ENCODE measurements at regions not wholly inside any gene's neighbourhood (a gene's known extent, or its start where the extent isn't known, plus 50 kb on each side); places are given as distances from the start of the nearest gene placed in this dataset.

GRCh38 chr11:109853156-109853776 lies 239.9 kb upstream of the ZC3H12C start:
- no peak overlapping the region for H2AFZ ChIP-seq (ENCODE audit: low read depth, low read length)
- DNase-seq (ENCODE audit: low read depth) (peak; percentile 63), FAIRE-seq (peak; percentile 62)

DNA sequence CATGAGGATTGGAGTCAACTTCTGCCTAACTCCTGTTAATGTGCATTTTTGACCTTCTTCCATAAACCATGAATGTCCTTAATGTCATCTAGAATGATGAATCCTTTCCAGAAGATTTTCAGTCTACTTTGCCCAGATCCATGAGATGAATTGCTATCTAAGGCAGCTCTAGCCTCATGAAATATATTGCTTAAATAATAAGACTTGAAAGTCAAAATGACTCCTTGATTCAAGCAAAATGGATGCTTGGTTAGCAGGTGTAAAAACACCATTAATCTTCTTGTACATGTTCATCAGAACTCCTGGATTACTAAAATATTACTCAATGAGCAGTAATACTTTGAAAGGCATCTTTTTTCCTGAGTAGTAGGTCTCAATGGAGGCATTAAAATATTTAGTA lies 238.5 kb upstream of the ZC3H12C start:
- Mint-ChIP-seq H3K27me3 (ENCODE audit: low read depth, unreplicated experiment) (no peaks in the 10 kb centered on the region), H3K4me3 (ENCODE audit: unreplicated experiment) (no peak overlapping the region), H3K9me3 (ENCODE audit: unreplicated experiment) (no peaks in the 10 kb centered on the region), H3K4me1 (ENCODE audit: low read depth, unreplicated experiment) (peaks cover 13% of the 10 kb centered on the region), H3K27ac (ENCODE audit: unreplicated experiment) (no peak overlapping the region), H3K36me3 (ENCODE audit: low read depth, unreplicated experiment) (no peaks in the 10 kb centered on the region)
- Histone ChIP-seq H3K79me2 (ENCODE audit: insufficient read depth, low read length) (no peaks in the 10 kb centered on the region), H3K4me1 (ENCODE audit: insufficient read depth, low read length) (peaks cover 5% of the 10 kb centered on the region), H3K27me3 (ENCODE audit: insufficient read depth, low read length) (no peaks in the 10 kb centered on the region), H2AFZ (ENCODE audit: low read depth, low read length) (no peak overlapping the region), H3K27ac (ENCODE audit: low read depth, low read length) (no peak overlapping the region), H4K20me1 (ENCODE audit: insufficient read depth, low read length) (no peaks in the 10 kb centered on the region), H3K9me3 (ENCODE audit: insufficient read depth, low read depth, low read length) (no peaks in the 10 kb centered on the region), H3K4me2 (ENCODE audit: low read length) (no peak overlapping the region), H3K36me3 (ENCODE audit: insufficient read depth, low read length) (no peaks in the 10 kb centered on the region), H3K4me3 (ENCODE audit: insufficient read depth, low read depth, low read length) (no peak overlapping the region), H3K9ac (ENCODE audit: low read length) (no peak overlapping the region)
- TF ChIP-seq EZH2 (IDR thresholded peaks at IDR 0.05; ENCODE audit: insufficient read depth, low read length) = no peak
- TF ChIP-seq, protein P1, sequence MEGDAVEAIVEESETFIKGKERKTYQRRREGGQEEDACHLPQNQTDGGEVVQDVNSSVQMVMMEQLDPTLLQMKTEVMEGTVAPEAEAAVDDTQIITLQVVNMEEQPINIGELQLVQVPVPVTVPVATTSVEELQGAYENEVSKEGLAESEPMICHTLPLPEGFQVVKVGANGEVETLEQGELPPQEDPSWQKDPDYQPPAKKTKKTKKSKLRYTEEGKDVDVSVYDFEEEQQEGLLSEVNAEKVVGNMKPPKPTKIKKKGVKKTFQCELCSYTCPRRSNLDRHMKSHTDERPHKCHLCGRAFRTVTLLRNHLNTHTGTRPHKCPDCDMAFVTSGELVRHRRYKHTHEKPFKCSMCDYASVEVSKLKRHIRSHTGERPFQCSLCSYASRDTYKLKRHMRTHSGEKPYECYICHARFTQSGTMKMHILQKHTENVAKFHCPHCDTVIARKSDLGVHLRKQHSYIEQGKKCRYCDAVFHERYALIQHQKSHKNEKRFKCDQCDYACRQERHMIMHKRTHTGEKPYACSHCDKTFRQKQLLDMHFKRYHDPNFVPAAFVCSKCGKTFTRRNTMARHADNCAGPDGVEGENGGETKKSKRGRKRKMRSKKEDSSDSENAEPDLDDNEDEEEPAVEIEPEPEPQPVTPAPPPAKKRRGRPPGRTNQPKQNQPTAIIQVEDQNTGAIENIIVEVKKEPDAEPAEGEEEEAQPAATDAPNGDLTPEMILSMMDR (IDR thresholded peaks at IDR 0.05; ENCODE audit: insufficient read depth, low read depth, low read length) = no peak
- FAIRE-seq = peak; percentile 13
- peak; percentile 74 for DNase-seq (ENCODE audit: low read depth)

More at GRCh38 chr11:109853156-109853776, 239.9 kb upstream of the ZC3H12C start:
- Histone ChIP-seq H4K20me1 (ENCODE audit: insufficient read depth, low read length) (no peaks in the 10 kb centered on the region), H3K79me2 (ENCODE audit: insufficient read depth, low read length) (no peaks in the 10 kb centered on the region), H3K4me2 (ENCODE audit: low read length) (no peak overlapping the region), H3K27ac (ENCODE audit: low read depth, low read length) (no peak overlapping the region), H3K9me3 (ENCODE audit: insufficient read depth, low read depth, low read length) (no peaks in the 10 kb centered on the region), H3K9ac (ENCODE audit: low read length) (no peak overlapping the region), H3K4me1 (ENCODE audit: insufficient read depth, low read length) (no peaks in the 10 kb centered on the region), H3K36me3 (ENCODE audit: insufficient read depth, low read length) (no peaks in the 10 kb centered on the region), H3K27me3 (ENCODE audit: insufficient read depth, low read length) (no peaks in the 10 kb centered on the region), H3K4me3 (ENCODE audit: insufficient read depth, low read depth, low read length) (no peak overlapping the region)
- no peaks in the 10 kb centered on the region for H3K9me3 Mint-ChIP-seq (ENCODE audit: unreplicated experiment)
- peak overlapping the region; percentile 72 for H3K27ac Mint-ChIP-seq (ENCODE audit: unreplicated experiment)
- no peaks in the 10 kb centered on the region for H3K36me3 Mint-ChIP-seq (ENCODE audit: low read depth, unreplicated experiment)
- H3K27me3 Mint-ChIP-seq (ENCODE audit: low read depth, unreplicated experiment) = no peaks in the 10 kb centered on the region
- no peak overlapping the region for H3K4me3 Mint-ChIP-seq (ENCODE audit: unreplicated experiment)
- TF ChIP-seq EZH2 (IDR thresholded peaks at IDR 0.05; ENCODE audit: insufficient read depth, low read length) = no peak
- TF ChIP-seq, protein P1 (IDR thresholded peaks at IDR 0.05; ENCODE audit: insufficient read depth, low read depth, low read length) = peak; percentile 82
- peaks cover 1% of the 10 kb centered on the region for H3K4me1 Mint-ChIP-seq (ENCODE audit: low read depth, unreplicated experiment)

- Histone ChIP-seq H3K9ac (ENCODE audit: low read length) (no peak overlapping the region), H3K36me3 (ENCODE audit: insufficient read depth, low read length) (no peaks in the 10 kb centered on the region), H3K4me1 (ENCODE audit: insufficient read depth, low read length) (peaks cover 10% of the 10 kb centered on the region), H2AFZ (ENCODE audit: low read depth, low read length) (no peak overlapping the region), H3K79me2 (ENCODE audit: insufficient read depth, low read length) (no peaks in the 10 kb centered on the region), H3K4me3 (ENCODE audit: insufficient read depth, low read depth, low read length) (no peak overlapping the region), H3K4me2 (ENCODE audit: low read length) (no peak overlapping the region), H3K27ac (ENCODE audit: low read depth, low read length) (no peak overlapping the region), H3K9me3 (ENCODE audit: insufficient read depth, low read depth, low read length) (no peaks in the 10 kb centered on the region), H3K27me3 (ENCODE audit: insufficient read depth, low read length) (no peaks in the 10 kb centered on the region), H4K20me1 (ENCODE audit: insufficient read depth, low read length) (no peaks in the 10 kb centered on the region)
- H3K27me3 Mint-ChIP-seq (ENCODE audit: low read depth, unreplicated experiment) = no peaks in the 10 kb centered on the region
- no peaks in the 10 kb centered on the region for H3K9me3 Mint-ChIP-seq (ENCODE audit: unreplicated experiment)
- no peak overlapping the region for H3K4me3 Mint-ChIP-seq (ENCODE audit: unreplicated experiment)
- peaks cover 17% of the 10 kb centered on the region for H3K4me1 Mint-ChIP-seq (ENCODE audit: low read depth, unreplicated experiment)
- H3K36me3 Mint-ChIP-seq (ENCODE audit: low read depth, unreplicated experiment) = no peaks in the 10 kb centered on the region
- DNase-seq (ENCODE audit: low read depth) (no peak), FAIRE-seq (no peak)
- H3K27ac Mint-ChIP-seq (ENCODE audit: unreplicated experiment) = no peak overlapping the region
- TF ChIP-seq, protein P1 (IDR thresholded peaks at IDR 0.05; ENCODE audit: insufficient read depth, low read depth, low read length) = no peak
Observed at GRCh38 chr11:109856928-109857327, 236.3 kb upstream of the ZC3H12C start.
